ENCODE measurements at regions not wholly inside any gene's neighbourhood (a gene's known extent, or its start where the extent isn't known, plus 50 kb on each side); places are given as distances from the start of the nearest gene placed in this dataset.
"Not testable (repeated sequence)": the region's sequence is repeated elsewhere in the genome, so short reads cannot be mapped to it uniquely, and the experiment has no call there.

GRCh38 chr4:23976423-23976822 is 86.6 kb upstream of the PPARGC1A start:
- no peak for DNase-seq

- no peak for DNase-seq
These were observed 83.5 kb upstream of the PPARGC1A start for GRCh38 chr4:23973308-23973855.

- DNase-seq, result no peak
These were observed 83.0 kb upstream of the PPARGC1A start for GRCh38 chr4:23972805-23973204.

GRCh38 chr4:23972187-23972586 is 82.3 kb upstream of the PPARGC1A start:
- no peak for DNase-seq

GRCh38 chr4:23970201-23970850 is 80.5 kb upstream of the PPARGC1A start:
- no peak for DNase-seq

- DNase-seq, result no peak
These were observed 79.8 kb upstream of the PPARGC1A start for GRCh38 chr4:23969635-23970145.

- no peak for DNase-seq
These were observed 77.4 kb upstream of the PPARGC1A start for GRCh38 chr4:23967281-23967680.

- DNase-seq, result no peak
These were observed 76.9 kb upstream of the PPARGC1A start for GRCh38 chr4:23966725-23967124.

GRCh38 chr4:23962462-23962861 is 72.6 kb upstream of the PPARGC1A start:
- DNase-seq, result no peak

GRCh38 chr4:23961395-23961794 is 71.5 kb upstream of the PPARGC1A start:
- DNase-seq, result not testable (repeated sequence)

- no peak for DNase-seq
These were observed 69.7 kb upstream of the PPARGC1A start for GRCh38 chr4:23959396-23960148.

- DNase-seq, result no peak
These were observed 68.9 kb upstream of the PPARGC1A start for GRCh38 chr4:23958749-23959148.

- no peak for DNase-seq
These were observed 67.6 kb upstream of the PPARGC1A start for GRCh38 chr4:23957465-23957864.

GRCh38 chr4:23956601-23957364 is 66.9 kb upstream of the PPARGC1A start:
- DNase-seq, result no peak

GRCh38 chr4:23952258-23952657 is 62.4 kb upstream of the PPARGC1A start:
- DNase-seq, result no peak

GRCh38 chr4:23947826-23948225 is 58.0 kb upstream of the PPARGC1A start:
- DNase-seq, result no peak

- DNase-seq, result no peak
These were observed 56.5 kb upstream of the PPARGC1A start for GRCh38 chr4:23946299-23946698.

GRCh38 chr4:23945451-23946017 is 55.7 kb upstream of the PPARGC1A start:
- peak; percentile 6 for DNase-seq

- not testable (repeated sequence) for DNase-seq
These were observed 54.7 kb upstream of the PPARGC1A start for GRCh38 chr4:23944556-23944955.

GRCh38 chr4:23943478-23943877 is 53.6 kb upstream of the PPARGC1A start:
- no peak for DNase-seq

GRCh38 chr4:23942471-23942870 is 52.6 kb upstream of the PPARGC1A start:
- DNase-seq, result no peak

All from hematopoietic multipotent progenitor cell treated with erythropoietin and hydrocortisone succinate and interleukin-3 and kit ligand, for 8 days (in vitro differentiated cells).